GM12878 (cell line): ENCODE measurements at regions not wholly inside any gene's neighbourhood (a gene's known extent, or its start where the extent isn't known, plus 50 kb on each side); places are given as distances from the start of the nearest gene placed in this dataset.

Experiments
- ATAC-seq: fragments of 200-7000 bp; cut with Tn5 transposase; 3 replicates; pipeline ENCODE4 v1.9.1; 2020; ENCODE audit warnings: mild to moderate bottlenecking, moderate library complexity
- BruUV-seq: library from RNA; stranded (reverse); fragments of 400-500 nt; replicated peaks from 2 replicates; lab custom pipeline; 2021; lab: Mats Ljungman, UMichigan
- CTCF ChIA-PET: fragments of 300-600 bp; sonication (Branson Sonifier 250); formaldehyde crosslinking; extraction: SDS; loops from one replicate; lab custom pipeline; 2021; ENCODE audit warnings: inconsistent platforms; lab: Yijun Ruan, JAX
- POLR2A ChIA-PET: fragments of 350-600 bp; formaldehyde crosslinking; extraction: SDS; loops from one replicate; lab custom pipeline; 2021; ENCODE audit warnings: inconsistent platforms; lab: Charles Lee
- RAD21 ChIA-PET: fragments of 300-600 bp; sonication (Branson Sonifier 250); formaldehyde crosslinking; loops from one replicate; lab custom pipeline; 2023; ENCODE audit warnings: antibody characterized with exemption; ENCODE audit not compliant: unreplicated experiment; lab: Charles Lee
- SMC1A ChIA-PET: fragments of 300-600 bp; sonication (Branson Sonifier 250); formaldehyde crosslinking; loops from one replicate; lab custom pipeline; 2023; ENCODE audit not compliant: unreplicated experiment, uncharacterized antibody; lab: Charles Lee
- DNase-seq: peaks from one replicate; pipeline ENCODE4 v3.0.0-alpha.2; 2011; ENCODE audit warnings: low read depth, low spot score
- FAIRE-seq: peaks from 3 replicates; lab custom pipeline; 2011; peaks lifted over from hg19 to GRCh38; lab: Jason Lieb, UNC
- H2AFZ ChIP-seq: 2 replicates; pipeline ENCODE4 v1.6.0; 2011; ENCODE audit warnings: low read depth, low read length, control low read depth; ENCODE audit not compliant: control insufficient read depth
- H3K27ac ChIP-seq: 2 replicates; pipeline ENCODE4 v1.5.1; 2011; ENCODE audit warnings: control low read depth; ENCODE audit not compliant: control insufficient read depth, insufficient read depth
- H3K27me3 ChIP-seq, 2 experiments: replicated peaks in 1 of 2; 2 replicates each; pipeline versions ENCODE4 v1.6.0 to v1.6.1; 2011; ENCODE audit warnings: low read length in 1 of 2; ENCODE audit not compliant: control insufficient read depth in 2 of 2, insufficient read depth in 2 of 2
- H3K36me3 ChIP-seq, 2 experiments: 2 replicates each; pipeline ENCODE4 v1.5.1; 2011; ENCODE audit warnings: low read length in 1 of 2; ENCODE audit not compliant: control insufficient read depth in 2 of 2, insufficient read depth in 2 of 2
- H3K4me1 ChIP-seq: 2 replicates; pipeline ENCODE4 v1.6.1; 2011; ENCODE audit warnings: mild to moderate bottlenecking, low read length, moderate library complexity, mixed read lengths; ENCODE audit not compliant: control insufficient read depth, insufficient read depth
- H3K4me2 ChIP-seq: 2 replicates; pipeline ENCODE4 v1.6.0; 2011; ENCODE audit warnings: control low read depth; ENCODE audit not compliant: control insufficient read depth, insufficient read depth
- H3K4me3 ChIP-seq: fragments of 200-600 bp; sonication (generic); 2 replicates; pipeline ENCODE4 v1.5.1; 2016
- H3K79me2 ChIP-seq: 2 replicates; pipeline ENCODE4 v1.6.0; 2011; ENCODE audit warnings: low read length; ENCODE audit not compliant: control insufficient read depth, insufficient read depth
- H3K9ac ChIP-seq: 2 replicates; pipeline ENCODE4 v1.8.0; 2011; ENCODE audit warnings: low read length, control low read depth, mixed read lengths; ENCODE audit not compliant: control insufficient read depth, insufficient read depth
- H3K9me3 ChIP-seq: replicated peaks from 3 replicates; pipeline ENCODE4 v1.5.1; 2011; ENCODE audit warnings: mild to moderate bottlenecking, low read length; ENCODE audit not compliant: control insufficient read depth, insufficient read depth
- H4K20me1 ChIP-seq: 2 replicates; pipeline ENCODE4 v1.6.0; 2011; ENCODE audit not compliant: control insufficient read depth, insufficient read depth
- BCL3 ChIP-seq: IDR thresholded peaks from 2 replicates; pipeline ENCODE4 v1.6.1; 2011; ENCODE audit warnings: borderline replicate concordance, low read depth, mild to moderate bottlenecking, moderate library complexity, low read length; ENCODE audit not compliant: insufficient read depth, poor library complexity, severe bottlenecking
- CBX3 ChIP-seq: fragments of 200-600 bp; sonication (generic); IDR thresholded peaks from 2 replicates; pipeline ENCODE4 v1.6.1; 2016; ENCODE audit warnings: low read depth, borderline replicate concordance
- HDAC2 ChIP-seq: fragments of 200-600 bp; sonication (generic); IDR thresholded peaks from 2 replicates; pipeline ENCODE4 v1.6.1; 2017
- JUNB ChIP-seq: IDR thresholded peaks from 2 replicates; pipeline ENCODE4 v1.6.1; 2016; ENCODE audit warnings: antibody characterized with exemption, mild to moderate bottlenecking
- MXI1 ChIP-seq: fragments of 150-350 bp; IDR thresholded peaks from 2 replicates; pipeline ENCODE4 v1.6.1; 2011; ENCODE audit warnings: low read depth, mild to moderate bottlenecking, inconsistent platforms, low read length, improper control_type of control experiment
- MYC ChIP-seq: IDR thresholded peaks from 2 replicates; pipeline ENCODE4 v1.6.1; 2011; ENCODE audit warnings: mild to moderate bottlenecking, low read length, moderate library complexity, inconsistent platforms; ENCODE audit not compliant: insufficient read depth, insufficient replicate concordance, insufficient read length, severe bottlenecking
- NKRF ChIP-seq: fragments of 450-650 bp; conservative IDR thresholded peaks from 2 replicates; pipeline ENCODE4 v1.6.1; 2017; ENCODE audit warnings: mild to moderate bottlenecking, moderate library complexity
- PAX8 ChIP-seq: fragments of 450-650 bp; IDR thresholded peaks from 2 replicates; pipeline ENCODE4 v1.6.1; 2017; ENCODE audit warnings: mild to moderate bottlenecking, moderate library complexity
- POLR2A ChIP-seq: IDR thresholded peaks from 2 replicates; pipeline ENCODE4 v1.6.1; 2011; ENCODE audit warnings: low read depth, mild to moderate bottlenecking, low read length
- RAD51 ChIP-seq: fragments of 450-650 bp; IDR thresholded peaks from 2 replicates; pipeline ENCODE4 v1.6.1; 2016; ENCODE audit warnings: moderate library complexity, mild to moderate bottlenecking, inconsistent platforms
- RB1 ChIP-seq: fragments of 450-650 bp; formaldehyde crosslinking; IDR thresholded peaks from 2 replicates; pipeline ENCODE4 v1.6.1; 2017; ENCODE audit warnings: mild to moderate bottlenecking, borderline replicate concordance
- RBBP5 ChIP-seq: fragments of 200-600 bp; sonication (generic); conservative IDR thresholded peaks from 2 replicates; pipeline ENCODE4 v1.6.1; 2016
- ZBTB11 ChIP-seq: fragments of 450-650 bp; formaldehyde crosslinking; IDR thresholded peaks from 2 replicates; pipeline ENCODE4 v1.5.0; 2022; ENCODE audit warnings: mild to moderate bottlenecking, missing genetic modification characterization
- ZNF687 ChIP-seq: fragments of 450-650 bp; IDR thresholded peaks from 2 replicates; pipeline ENCODE4 v1.6.1; 2017; ENCODE audit warnings: mild to moderate bottlenecking, moderate library complexity
- WGBS: methylation state at CpG from one replicate; pipeline ENCODE4 v1.1.6; 2016; ENCODE audit warnings: low lambda C conversion rate; ENCODE audit not compliant: insufficient replicate concordance, insufficient coverage; ENCODE audit errors: missing lambda C conversion rate; 5-methylcytosine and 5-hydroxymethylcytosine counted together
- in situ Hi-C: fragments of 300-500 bp; cut with MboI; formaldehyde crosslinking; loops from 9 replicates; pipeline ENCODE4 v1.14.3; 2018; ENCODE audit warnings: mixed read lengths
- intact Hi-C: fragments of 100-400 bp; cut with micrococcal nuclease; formaldehyde crosslinking; loops from one replicate; pipeline ENCODE4 v1.14.2; 2022; ENCODE audit not compliant: unreplicated experiment

GRCh38 chr1:37400466-37401225, 73.7 kb upstream of the ZC3H12A start:
- no peak overlapping the region for H3K27ac ChIP-seq
- H3K4me1 ChIP-seq: no peaks in the 10 kb centered on the region
- H3K9ac ChIP-seq: no peak overlapping the region
- peaks cover 0 to 1% of the 10 kb centered on the region in 2 experiments; a peak in 2 of 4 replicates for H3K27me3 ChIP-seq
- DNase-seq: no peak
- no peak overlapping the region for H3K4me3 ChIP-seq
- H3K9me3 ChIP-seq: no peaks in the 10 kb centered on the region
- BruUV-seq: no TSS peak
- H4K20me1 ChIP-seq: no peaks in the 10 kb centered on the region
- no peak overlapping the region for H2AFZ ChIP-seq
- no peak for ATAC-seq
- no peaks in the 10 kb centered on the region for H3K79me2 ChIP-seq
- ChIA-PET POLR2A (no interaction called here), CTCF (no interaction called here), RAD21 (no interaction called here), SMC1A (no interaction called here)
- intact Hi-C loops (no loop called here), in situ Hi-C loops (no loop called here)
- no peak overlapping the region for H3K4me2 ChIP-seq
- 45% methylated on average over 21 of the region's 21 CpGs for WGBS
- no peak for FAIRE-seq
- H3K36me3 ChIP-seq: no peaks in the 10 kb centered on the region
- TF ChIP-seq RAD51: no peak
- no peak for TF ChIP-seq CBX3
- TF ChIP-seq ZNF687: no peak
- no peak for TF ChIP-seq POLR2A
- no peak for TF ChIP-seq NKRF
- no peak for TF ChIP-seq JUNB
- no peak for TF ChIP-seq MXI1
- TF ChIP-seq RB1: no peak
- no peak for TF ChIP-seq PAX8
- no peak for TF ChIP-seq BCL3
- TF ChIP-seq HDAC2: no peak
- TF ChIP-seq RBBP5: no peak
- no peak for TF ChIP-seq ZBTB11 (CRISPR knock-in tag)
- TF ChIP-seq MYC: no peak
